GM19372 (cell line): ENCODE measurements at regions not wholly inside any gene's neighbourhood (a gene's known extent, or its start where the extent isn't known, plus 50 kb on each side); places are given as distances from the start of the nearest gene placed in this dataset.

Experiments
- ATAC-seq: cut with Tn5 transposase; IDR thresholded peaks from one replicate; pipeline ENCODE4 v1.9.1; 2021; ENCODE audit warnings: mild to moderate bottlenecking, low read depth, moderate library complexity; ENCODE audit not compliant: unreplicated experiment

DNA sequence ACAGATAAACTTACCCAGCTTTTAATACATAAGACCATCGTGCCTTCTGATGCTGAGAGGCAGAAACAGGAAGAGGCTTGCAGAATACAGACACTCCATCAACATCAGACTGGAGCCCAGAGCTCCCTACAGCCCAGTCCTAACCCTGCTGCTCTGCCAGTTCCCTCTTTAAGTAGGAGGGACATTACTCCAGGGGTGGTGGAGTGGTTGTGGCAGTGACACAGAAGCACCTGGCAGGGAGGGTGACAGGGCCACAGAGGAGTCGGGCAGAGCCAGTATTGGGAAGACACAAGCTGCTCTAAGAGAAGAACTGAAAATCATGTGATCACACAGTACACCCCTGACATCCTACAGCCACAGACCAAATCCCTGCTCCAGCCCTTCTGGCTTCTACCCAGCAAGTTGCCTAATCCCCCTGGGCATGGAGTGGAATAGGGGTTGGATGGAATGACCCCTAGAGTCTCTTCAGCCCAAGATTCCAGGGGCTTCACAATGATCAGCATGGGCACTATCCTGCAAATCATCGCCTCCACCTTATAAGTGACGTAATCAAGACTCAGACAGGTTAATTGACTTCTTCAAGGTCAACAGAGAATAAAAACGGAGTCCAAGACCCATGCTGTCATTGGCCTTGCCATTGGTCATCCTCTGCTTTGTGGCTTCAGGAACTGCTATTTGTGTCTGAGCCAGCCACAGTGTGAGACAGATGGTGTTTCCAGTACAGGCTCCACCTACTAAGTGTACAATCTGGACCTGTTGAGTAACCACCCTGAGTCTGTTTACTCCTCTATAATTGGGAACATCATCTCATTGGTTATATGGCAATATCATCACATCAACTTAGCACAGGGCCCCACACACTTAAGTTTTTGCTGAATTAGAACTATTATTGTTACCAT is 61.1 kb upstream of the ZMIZ1 start:
- ATAC-seq: no peak

DNA sequence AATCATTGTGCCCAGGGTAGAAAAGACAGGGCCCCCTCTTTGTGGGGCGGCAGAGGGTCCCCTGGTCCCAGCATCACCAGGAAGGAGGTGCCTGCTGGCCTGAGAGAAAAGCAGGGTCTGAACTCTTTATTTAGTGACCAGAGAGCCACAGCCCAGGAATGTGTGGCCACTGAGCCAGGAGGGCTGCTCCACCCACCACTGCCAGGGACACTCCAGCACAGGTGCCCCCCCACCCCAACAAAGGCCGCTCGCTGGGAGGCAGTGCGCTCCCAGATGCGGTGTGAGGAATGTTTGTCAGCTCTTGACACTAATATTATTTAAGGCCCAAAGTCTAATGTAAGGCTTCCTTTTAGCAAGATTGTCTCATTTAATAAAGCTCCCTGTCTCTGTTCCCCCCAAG is 59.6 kb upstream of the ZMIZ1 start:
- ATAC-seq: no peak

DNA sequence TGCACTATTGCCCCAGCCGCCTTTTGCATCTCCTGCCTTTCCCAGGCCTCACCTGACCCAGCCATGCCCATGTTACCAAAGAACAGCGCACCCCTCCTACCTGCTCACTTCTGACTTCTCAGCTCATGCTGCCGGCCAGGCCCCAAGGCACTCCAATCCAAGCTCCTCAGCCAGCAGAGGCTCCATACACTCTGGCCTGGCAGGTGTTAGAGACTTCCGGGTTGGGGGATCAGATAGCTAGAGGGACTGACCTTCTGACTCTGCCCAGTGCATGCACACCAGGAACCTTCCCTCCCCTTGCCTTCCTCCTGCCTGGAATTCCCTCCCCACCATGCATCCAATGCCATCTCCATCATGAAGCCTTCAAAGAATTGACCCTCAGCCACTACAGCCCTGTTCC is 56.2 kb upstream of the ZMIZ1 start:
- ATAC-seq: no peak

DNA sequence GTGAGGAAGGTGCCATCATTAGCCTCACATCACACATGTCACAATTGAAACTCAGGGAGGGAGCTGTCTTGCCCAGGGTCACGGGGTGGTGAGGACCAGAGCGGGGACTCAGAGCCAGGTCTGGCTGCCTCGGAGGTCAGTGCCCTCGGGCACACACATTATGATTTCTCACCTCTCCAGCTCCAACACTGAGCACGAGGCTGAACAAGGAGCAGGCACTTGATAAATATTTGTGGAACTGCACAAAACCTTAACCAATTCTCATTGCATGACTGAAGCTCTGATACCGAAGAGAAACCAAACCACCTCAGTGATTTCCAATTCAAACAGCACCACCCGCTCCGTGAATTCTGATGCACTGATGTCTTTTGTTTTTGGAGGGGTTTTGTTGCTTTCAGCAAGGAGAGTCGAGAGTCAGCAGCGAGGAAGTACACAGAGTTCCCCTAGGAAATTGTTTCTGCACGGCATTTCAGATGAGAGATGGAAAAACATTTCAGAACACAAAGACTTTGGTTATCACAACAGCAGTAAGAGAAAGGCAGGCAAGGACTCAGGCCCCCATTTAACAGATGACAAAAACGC is 55.3 kb upstream of the ZMIZ1 start:
- ATAC-seq: no peak

DNA sequence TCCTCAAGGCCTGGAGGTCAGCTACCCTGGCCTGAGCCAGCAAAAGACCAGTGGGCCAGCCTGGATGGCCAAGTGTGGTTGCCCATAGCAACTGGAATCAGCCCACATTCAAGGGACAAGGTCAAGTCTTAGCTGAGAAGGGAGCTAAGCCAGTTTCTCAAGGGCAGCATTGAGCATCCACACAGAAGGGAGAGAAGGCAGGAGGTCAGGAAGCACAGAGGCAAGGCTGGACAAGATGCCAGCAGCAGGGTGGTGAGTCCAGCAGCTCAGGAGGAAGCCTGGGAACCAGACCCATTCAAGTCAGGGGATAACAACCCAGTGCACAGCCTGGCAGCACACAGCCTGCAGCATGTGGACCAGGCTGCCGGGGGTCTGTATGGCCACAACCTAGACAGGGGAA is 54.0 kb upstream of the ZMIZ1 start:
- ATAC-seq: no peak

DNA sequence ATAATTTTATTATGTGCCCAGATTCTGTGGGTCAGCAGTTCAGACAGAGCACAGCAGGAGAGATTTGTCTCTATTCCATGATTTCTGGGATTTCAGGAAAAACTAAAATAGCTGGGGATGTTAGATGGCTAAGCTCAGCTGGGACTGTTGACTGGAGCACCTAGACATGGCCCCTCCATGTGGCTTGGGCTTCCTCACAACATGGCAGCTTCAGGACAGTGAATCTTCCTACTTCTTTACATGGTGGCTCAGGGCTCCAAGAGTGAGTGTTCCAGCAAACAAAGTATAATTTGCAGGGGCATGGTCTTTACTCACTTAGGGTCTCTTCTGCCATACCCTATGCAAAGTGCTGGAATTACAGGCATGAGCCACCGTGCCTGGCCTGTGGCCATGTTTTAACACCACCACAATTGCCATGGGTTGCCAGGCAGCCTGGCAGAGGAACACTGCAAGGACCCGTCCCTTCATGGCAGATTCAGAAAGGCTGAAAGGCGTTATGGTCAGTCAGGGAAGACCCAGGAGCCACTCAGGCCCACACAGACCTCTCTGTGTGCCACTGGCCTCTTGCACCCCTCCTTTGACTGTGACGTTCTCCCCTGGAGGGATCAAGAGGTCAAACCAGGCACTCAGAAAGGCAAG is 50.8 kb upstream of the ZMIZ1 start:
- no peak for ATAC-seq

DNA sequence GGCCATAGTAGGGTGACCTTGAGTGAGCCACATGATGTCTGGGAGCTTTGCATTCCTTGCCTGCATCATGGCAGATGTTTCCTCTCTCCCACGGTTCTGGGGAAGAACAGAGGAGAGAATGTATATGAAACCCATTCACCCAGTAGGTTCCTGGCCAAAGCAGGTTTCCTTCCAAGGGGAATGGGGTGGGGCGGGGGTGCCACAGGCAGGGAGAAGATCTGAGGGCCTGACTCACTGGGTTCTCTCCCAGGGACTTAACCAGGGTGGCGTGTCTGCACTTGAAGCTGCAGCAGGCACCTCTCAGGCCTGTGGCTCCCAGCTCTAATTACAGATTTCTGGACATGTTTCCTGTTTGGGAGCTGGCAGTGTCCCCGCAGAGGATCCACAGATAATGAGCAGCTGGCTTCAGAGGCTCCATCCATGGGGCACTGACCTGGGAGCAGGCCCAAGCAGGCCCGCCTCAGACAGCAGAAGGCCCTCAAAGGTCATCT is 50.2 kb upstream of the ZMIZ1 start:
- no peak for ATAC-seq
